K562 (cell line): ENCODE measurements at regions not wholly inside any gene's neighbourhood (a gene's known extent, or its start where the extent isn't known, plus 50 kb on each side); places are given as distances from the start of the nearest gene placed in this dataset.

Experiments used
- ATAC-seq: fragments of 200-7000 bp; cut with Tn5 transposase; 3 replicates; pipeline ENCODE4 v1.9.1; 2020; ENCODE audit warnings: moderate library complexity
- BruUV-seq: library from RNA; stranded (reverse); fragments of 400-500 nt; replicated peaks from 2 replicates; lab custom pipeline; 2021; lab: Mats Ljungman, UMichigan
- CTCF ChIA-PET: fragments of 300-600 bp; formaldehyde crosslinking; extraction: SDS; loops from one replicate; lab custom pipeline; 2021; ENCODE audit warnings: low intra/inter-chr PET ratio; lab: Yijun Ruan, JAX
- POLR2A ChIA-PET: fragments of 300-600, 350-650 bp; sonication (Branson Sonifier 250); formaldehyde crosslinking; extraction: SDS; loops from one replicate; lab custom pipeline; 2021; ENCODE audit warnings: antibody characterized with exemption, inconsistent platforms; lab: Yijun Ruan, JAX
- DNase-seq, 4 experiments: peaks; one replicate each; pipeline versions ENCODE4 v3.0.0 to v3.0.0-alpha.2; 2011 to 2018; ENCODE audit warnings: low spot score in 3 of 4, mixed read lengths in 3 of 4; ENCODE audit errors: extremely low read depth in 1 of 4
- FAIRE-seq: peaks from 2 replicates; lab custom pipeline; 2011; peaks lifted over from hg19 to GRCh38; lab: Jason Lieb, UNC
- H2AFZ ChIP-seq: 2 replicates; pipeline ENCODE4 v1.6.0; 2011; ENCODE audit warnings: low read depth, low read length, control low read depth, inconsistent platforms
- H3K27ac ChIP-seq: fragments of 200-600 bp; 3 replicates; pipeline ENCODE4 v1.8.0; 2011; ENCODE audit warnings: low read depth, mild to moderate bottlenecking, control low read depth, inconsistent platforms, low read length, moderate library complexity, mixed read lengths; ENCODE audit errors: extremely low read depth
- H3K27me3 ChIP-seq, 2 experiments: fragments of 300-600 bp in 1 of 2; 2 replicates in 1 of 2; 3 replicates in 1 of 2; pipeline versions ENCODE4 v1.6.0 to v1.8.0; 2011; ENCODE audit warnings: inconsistent platforms in 2 of 2, low read length in 2 of 2, mild to moderate bottlenecking in 1 of 2, mixed read lengths in 1 of 2, moderate library complexity in 1 of 2; ENCODE audit not compliant: control insufficient read depth in 2 of 2, insufficient read depth in 2 of 2
- H3K36me3 ChIP-seq: fragments of 300-600 bp; 3 replicates; pipeline ENCODE4 v1.8.0; 2011; ENCODE audit warnings: mild to moderate bottlenecking, low read length, inconsistent platforms; ENCODE audit not compliant: control insufficient read depth, insufficient read depth
- H3K4me1 ChIP-seq, 2 experiments: fragments of 200-600 bp in 1 of 2; replicated peaks in 1 of 2; 2 replicates in 1 of 2; 3 replicates in 1 of 2; pipeline versions ENCODE4 v1.5.1 to v1.8.0; 2011; ENCODE audit warnings: inconsistent platforms in 2 of 2, low read length in 2 of 2, mild to moderate bottlenecking in 1 of 2, mixed read lengths in 1 of 2, moderate library complexity in 1 of 2; ENCODE audit not compliant: control insufficient read depth in 2 of 2, insufficient read depth in 2 of 2
- H3K4me2 ChIP-seq: 2 replicates; pipeline ENCODE4 v1.6.1; 2011; ENCODE audit warnings: low read length, control low read depth, inconsistent platforms, mixed read lengths; ENCODE audit not compliant: insufficient read depth
- H3K4me3 ChIP-seq: fragments of 200-600 bp; sonication (generic), shearing (Covaris generic); 2 replicates; pipeline ENCODE4 v1.5.1; 2016; ENCODE audit warnings: control low read depth, inconsistent platforms
- H3K79me2 ChIP-seq: fragments of 200-600 bp; 3 replicates; pipeline ENCODE4 v1.8.0; 2011; ENCODE audit warnings: low read length, inconsistent platforms; ENCODE audit not compliant: control insufficient read depth, insufficient read depth
- H3K9ac ChIP-seq, 2 experiments: 2 replicates each; pipeline versions ENCODE4 v1.6.0 to v1.6.1; 2011; ENCODE audit warnings: low read depth in 2 of 2, low read length in 2 of 2, control low read depth in 1 of 2, inconsistent platforms in 1 of 2, mild to moderate bottlenecking in 1 of 2, mixed read lengths in 1 of 2; ENCODE audit not compliant: insufficient read depth in 1 of 2
- H3K9me1 ChIP-seq: one replicate; pipeline ENCODE4 v1.6.0; 2011; ENCODE audit warnings: inconsistent platforms, mild to moderate bottlenecking, low read length, moderate library complexity; ENCODE audit not compliant: control insufficient read depth, insufficient read depth
- H3K9me3 ChIP-seq: replicated peaks from 2 replicates; pipeline ENCODE4 v1.5.1; 2011; ENCODE audit warnings: low read depth, low read length, inconsistent platforms; ENCODE audit not compliant: control insufficient read depth, insufficient read depth
- H4K20me1 ChIP-seq: replicated peaks from 2 replicates; pipeline ENCODE4 v1.6.1; 2011; ENCODE audit warnings: low read length, inconsistent platforms, mixed read lengths; ENCODE audit not compliant: control insufficient read depth, insufficient read depth
- BCL6 ChIP-seq: fragments of 250-450 bp; sonication (Bioruptor Pico); IDR thresholded peaks from 2 replicates; pipeline ENCODE4 v1.4.0; 2020
- BRD4 ChIP-seq: fragments of 200-600 bp; sonication (generic); IDR thresholded peaks from 2 replicates; pipeline ENCODE4 v1.6.1; 2017; ENCODE audit warnings: inconsistent platforms
- HDAC8 ChIP-seq: fragments of 450-650 bp; IDR thresholded peaks from 2 replicates; pipeline ENCODE4 v1.6.1; 2016; ENCODE audit warnings: mild to moderate bottlenecking, missing genetic modification characterization, moderate library complexity, missing compliant biosample characterization
- NONO ChIP-seq, 2 experiments: fragments of 200-400 bp in 1 of 2; fragments of 450-650 bp in 1 of 2; formaldehyde crosslinking in 1 of 2; IDR thresholded peaks; 2 replicates each; pipeline ENCODE4 v1.6.1; 2017; ENCODE audit warnings: low read depth in 2 of 2, mild to moderate bottlenecking in 2 of 2, moderate library complexity in 2 of 2, low read length in 1 of 2
- NR4A1 ChIP-seq, 2 experiments: fragments of 250-450 bp in 1 of 2; fragments of 450-650 bp in 1 of 2; sonication (Bioruptor Pico) in 1 of 2; IDR thresholded peaks; 2 replicates each; pipeline versions ENCODE4 v1.4.0 to v1.6.1; 2016 to 2020; ENCODE audit warnings: mild to moderate bottlenecking in 2 of 2, missing compliant biosample characterization in 1 of 2, missing genetic modification characterization in 1 of 2, moderate library complexity in 1 of 2
- POLR2A ChIP-seq: fragments of 450-650 bp; conservative IDR thresholded peaks from 2 replicates; pipeline ENCODE4 v1.6.1; 2016
- RBBP5 ChIP-seq: fragments of 200-600 bp; sonication (generic); IDR thresholded peaks from 2 replicates; pipeline ENCODE4 v1.6.1; 2012; ENCODE audit warnings: borderline replicate concordance, mild to moderate bottlenecking, low read length, control low read depth, inconsistent platforms; ENCODE audit not compliant: insufficient read depth, poor library complexity, severe bottlenecking
- SP2 ChIP-seq: IDR thresholded peaks from 2 replicates; pipeline ENCODE4 v1.6.1; 2011; ENCODE audit warnings: mild to moderate bottlenecking, low read depth, low read length, moderate library complexity; ENCODE audit not compliant: poor library complexity, severe bottlenecking; ENCODE audit errors: extremely low read depth
- STAG1 ChIP-seq: sonication (generic); formaldehyde crosslinking; IDR thresholded peaks from 2 replicates; pipeline ENCODE4 v1.5.0; 2020; ENCODE audit warnings: missing genetic modification reagents, borderline replicate concordance
- TEAD4 ChIP-seq, 2 experiments: sonication (generic) in 1 of 2; formaldehyde crosslinking in 1 of 2; IDR thresholded peaks; 2 replicates each; pipeline versions ENCODE4 v1.6.1 to v1.8.0; 2012 to 2022; ENCODE audit warnings: borderline replicate concordance in 1 of 2, inconsistent platforms in 1 of 2, low read length in 1 of 2, mild to moderate bottlenecking in 1 of 2, missing genetic modification reagents in 1 of 2
- ZNF24 ChIP-seq: fragments of 450-650 bp; IDR thresholded peaks from 2 replicates; pipeline ENCODE4 v1.6.1; 2016
- ZNF324 ChIP-seq: fragments of 250-450 bp; sonication (Bioruptor Pico); IDR thresholded peaks from 2 replicates; pipeline ENCODE4 v1.4.0; 2020; ENCODE audit warnings: mild to moderate bottlenecking
- WGBS: fragments of 100-300 bp; shearing (Covaris generic); methylation state at CpG from one replicate; pipeline ENCODE4 v1.1.6; 2016; ENCODE audit warnings: low coverage, mixed read lengths; ENCODE audit not compliant: insufficient coverage; ENCODE audit errors: missing lambda C conversion rate; 5-methylcytosine and 5-hydroxymethylcytosine counted together
- in situ Hi-C: fragments of 300-500 bp; cut with MboI; formaldehyde crosslinking; loops from 4 replicates; pipeline ENCODE4 v1.15.0; 2018; ENCODE audit warnings: inconsistent platforms, mixed read lengths
- intact Hi-C: fragments of 100-400 bp; cut with micrococcal nuclease; formaldehyde crosslinking; loops from 2 replicates; pipeline ENCODE4 v1.14.2; 2022
- TF ChIP-seq, protein P1 (sequence below): fragments of 150-350 bp; IDR thresholded peaks from 2 replicates; pipeline ENCODE4 v1.6.1; 2014; ENCODE audit warnings: low read depth, mild to moderate bottlenecking, low read length, borderline replicate concordance
- TF ChIP-seq, protein P2 (sequence below): fragments of 250-450 bp; sonication (Bioruptor Pico); IDR thresholded peaks from 2 replicates; pipeline ENCODE4 v1.8.0; 2022; ENCODE audit warnings: inconsistent platforms, mild to moderate bottlenecking, moderate library complexity, borderline replicate concordance
- TF ChIP-seq, protein P3 (sequence below): sonication (generic); formaldehyde crosslinking; IDR thresholded peaks from 2 replicates; pipeline ENCODE4 v1.5.0; 2020; ENCODE audit warnings: missing genetic modification reagents

DNA sequence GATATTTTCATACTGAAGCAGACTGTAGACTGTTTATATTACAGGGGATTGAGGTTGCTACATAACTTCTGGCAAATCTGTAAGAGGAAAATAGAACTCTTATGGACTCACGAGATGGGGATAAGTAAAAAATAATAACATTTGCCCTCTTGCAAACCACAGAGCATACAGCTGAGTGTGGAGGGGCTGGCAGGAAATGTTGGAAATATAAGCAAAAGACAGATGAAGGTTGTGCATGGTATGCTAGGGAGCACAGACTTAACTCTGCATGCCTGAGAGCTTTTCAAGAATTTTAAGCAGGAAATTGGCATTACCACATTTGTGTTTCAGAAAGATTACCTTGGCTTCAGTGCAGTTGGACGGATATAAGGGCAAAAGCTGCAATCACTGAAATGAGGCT is 411.1 kb downstream of the RAD51AP2 start:
- Histone ChIP-seq H3K27ac (no peak overlapping the region), H3K36me3 (no peaks in the 10 kb centered on the region), H2AFZ (no peak overlapping the region), H3K9me3 (no peaks in the 10 kb centered on the region), H3K9ac (no peak overlapping the region), H3K9me1 (no peaks in the 10 kb centered on the region), H4K20me1 (no peaks in the 10 kb centered on the region), H3K4me2 (no peak overlapping the region), H3K27me3 (no peaks in the 10 kb centered on the region; a peak in 1 of 5 replicates), H3K4me3 (no peak overlapping the region), H3K79me2 (no peaks in the 10 kb centered on the region), H3K4me1 (no peaks in the 10 kb centered on the region; a peak in 1 of 5 replicates)
- ATAC-seq = no peak
- no peak for DNase-seq
- ChIA-PET POLR2A (no interaction called here), CTCF (no interaction called here)
- TF ChIP-seq BCL6 (CRISPR knock-in tag) (no peak), HDAC8 (tag) (no peak), NR4A1 (CRISPR knock-in tag; IDR thresholded peaks at IDR 0.05) (no peak), NR4A1 (tag; IDR thresholded peaks at IDR 0.05) (no peak), POLR2A (no peak), BRD4 (no peak), TEAD4 (IDR thresholded peaks at IDR 0.05; ENCODE audit: low read length) (no peak), TEAD4 (CRISPR knock-in tag; IDR thresholded peaks at IDR 0.05; ENCODE audit: borderline replicate concordance) (no peak), ZNF324 (no peak), ZNF24 (no peak), NONO (IDR thresholded peaks at IDR 0.05; ENCODE audit: low read depth in 2 of 2, low read length in 1 of 2) (no peak), STAG1 (CRISPR knock-in tag) (no peak), SP2 (no peak), RBBP5 (no peak)
- TF ChIP-seq, protein P1, sequence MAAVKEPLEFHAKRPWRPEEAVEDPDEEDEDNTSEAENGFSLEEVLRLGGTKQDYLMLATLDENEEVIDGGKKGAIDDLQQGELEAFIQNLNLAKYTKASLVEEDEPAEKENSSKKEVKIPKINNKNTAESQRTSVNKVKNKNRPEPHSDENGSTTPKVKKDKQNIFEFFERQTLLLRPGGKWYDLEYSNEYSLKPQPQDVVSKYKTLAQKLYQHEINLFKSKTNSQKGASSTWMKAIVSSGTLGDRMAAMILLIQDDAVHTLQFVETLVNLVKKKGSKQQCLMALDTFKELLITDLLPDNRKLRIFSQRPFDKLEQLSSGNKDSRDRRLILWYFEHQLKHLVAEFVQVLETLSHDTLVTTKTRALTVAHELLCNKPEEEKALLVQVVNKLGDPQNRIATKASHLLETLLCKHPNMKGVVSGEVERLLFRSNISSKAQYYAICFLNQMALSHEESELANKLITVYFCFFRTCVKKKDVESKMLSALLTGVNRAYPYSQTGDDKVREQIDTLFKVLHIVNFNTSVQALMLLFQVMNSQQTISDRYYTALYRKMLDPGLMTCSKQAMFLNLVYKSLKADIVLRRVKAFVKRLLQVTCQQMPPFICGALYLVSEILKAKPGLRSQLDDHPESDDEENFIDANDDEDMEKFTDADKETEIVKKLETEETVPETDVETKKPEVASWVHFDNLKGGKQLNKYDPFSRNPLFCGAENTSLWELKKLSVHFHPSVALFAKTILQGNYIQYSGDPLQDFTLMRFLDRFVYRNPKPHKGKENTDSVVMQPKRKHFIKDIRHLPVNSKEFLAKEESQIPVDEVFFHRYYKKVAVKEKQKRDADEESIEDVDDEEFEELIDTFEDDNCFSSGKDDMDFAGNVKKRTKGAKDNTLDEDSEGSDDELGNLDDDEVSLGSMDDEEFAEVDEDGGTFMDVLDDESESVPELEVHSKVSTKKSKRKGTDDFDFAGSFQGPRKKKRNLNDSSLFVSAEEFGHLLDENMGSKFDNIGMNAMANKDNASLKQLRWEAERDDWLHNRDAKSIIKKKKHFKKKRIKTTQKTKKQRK = no peak
- TF ChIP-seq, protein P2, sequence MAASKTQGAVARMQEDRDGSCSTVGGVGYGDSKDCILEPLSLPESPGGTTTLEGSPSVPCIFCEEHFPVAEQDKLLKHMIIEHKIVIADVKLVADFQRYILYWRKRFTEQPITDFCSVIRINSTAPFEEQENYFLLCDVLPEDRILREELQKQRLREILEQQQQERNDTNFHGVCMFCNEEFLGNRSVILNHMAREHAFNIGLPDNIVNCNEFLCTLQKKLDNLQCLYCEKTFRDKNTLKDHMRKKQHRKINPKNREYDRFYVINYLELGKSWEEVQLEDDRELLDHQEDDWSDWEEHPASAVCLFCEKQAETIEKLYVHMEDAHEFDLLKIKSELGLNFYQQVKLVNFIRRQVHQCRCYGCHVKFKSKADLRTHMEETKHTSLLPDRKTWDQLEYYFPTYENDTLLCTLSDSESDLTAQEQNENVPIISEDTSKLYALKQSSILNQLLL = no peak
- TF ChIP-seq, protein P3, sequence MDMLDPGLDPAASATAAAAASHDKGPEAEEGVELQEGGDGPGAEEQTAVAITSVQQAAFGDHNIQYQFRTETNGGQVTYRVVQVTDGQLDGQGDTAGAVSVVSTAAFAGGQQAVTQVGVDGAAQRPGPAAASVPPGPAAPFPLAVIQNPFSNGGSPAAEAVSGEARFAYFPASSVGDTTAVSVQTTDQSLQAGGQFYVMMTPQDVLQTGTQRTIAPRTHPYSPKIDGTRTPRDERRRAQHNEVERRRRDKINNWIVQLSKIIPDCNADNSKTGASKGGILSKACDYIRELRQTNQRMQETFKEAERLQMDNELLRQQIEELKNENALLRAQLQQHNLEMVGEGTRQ (CRISPR knock-in tag) = no peak
- WGBS = 0% methylated on average over 2 of the region's 2 CpGs
- no TSS peak for BruUV-seq
- in situ Hi-C loops = no loop called here
- no peak for FAIRE-seq
- intact Hi-C loops = no loop called here
